Stimulated activated CD4-positive, alpha-beta T cell treated with anti-CD3 and anti-CD28 coated beads, Interleukin-12 subunit alpha, Interleukin-12 subunit beta, amount 100 ng/mL, for 24 hours (primary cell): ENCODE measurements at regions not wholly inside any gene's neighbourhood (a gene's known extent, or its start where the extent isn't known, plus 50 kb on each side); places are given as distances from the start of the nearest gene placed in this dataset.

Experiments
- DNase-seq, 2 experiments: peaks; one replicate each; pipeline ENCODE4 v3.0.0-alpha.2; 2020; ENCODE audit warnings: low read depth in 2 of 2

DNA sequence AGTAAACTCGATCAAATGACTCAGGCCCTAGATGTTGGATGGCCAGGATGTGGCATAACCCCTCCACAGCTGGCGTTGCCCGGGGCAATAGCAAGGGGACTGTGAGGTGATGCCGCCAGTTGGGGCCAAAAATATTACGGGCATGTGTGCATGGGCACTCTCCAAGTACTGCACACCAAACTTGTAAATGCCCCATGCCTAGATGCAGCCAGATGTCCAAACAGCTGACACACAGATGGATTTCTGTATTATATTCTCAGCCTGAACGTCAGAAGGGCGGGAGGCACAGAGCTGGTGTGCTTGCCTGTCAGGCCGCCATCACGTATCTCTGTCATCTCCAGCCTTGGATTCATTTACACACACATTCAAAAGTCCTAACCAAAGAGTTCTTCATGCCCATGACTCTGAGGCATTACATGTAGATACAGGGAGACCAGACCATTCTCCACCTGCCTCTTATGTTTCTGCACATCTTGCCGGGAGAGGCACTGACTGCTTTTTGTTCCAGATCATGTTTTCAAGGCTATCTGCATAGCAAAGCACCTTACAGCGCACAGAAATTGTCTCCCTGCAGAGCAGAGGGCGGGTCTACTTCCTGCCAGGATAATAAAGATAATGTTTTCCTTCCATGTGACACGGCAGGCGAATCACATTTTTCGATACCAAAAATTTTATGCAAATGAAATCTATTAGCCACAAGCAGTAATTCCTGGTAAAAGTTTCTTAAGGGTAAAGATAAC, 200.9 kb upstream of the ADAMTS16 start:
- no peak for DNase-seq

- no peak for DNase-seq
These were observed 199.0 kb upstream of the ADAMTS16 start for GRCh38 chr5:4941161-4941560.

- no peak for DNase-seq
These were observed 197.9 kb upstream of the ADAMTS16 start for GRCh38 chr5:4941957-4942830.

DNA sequence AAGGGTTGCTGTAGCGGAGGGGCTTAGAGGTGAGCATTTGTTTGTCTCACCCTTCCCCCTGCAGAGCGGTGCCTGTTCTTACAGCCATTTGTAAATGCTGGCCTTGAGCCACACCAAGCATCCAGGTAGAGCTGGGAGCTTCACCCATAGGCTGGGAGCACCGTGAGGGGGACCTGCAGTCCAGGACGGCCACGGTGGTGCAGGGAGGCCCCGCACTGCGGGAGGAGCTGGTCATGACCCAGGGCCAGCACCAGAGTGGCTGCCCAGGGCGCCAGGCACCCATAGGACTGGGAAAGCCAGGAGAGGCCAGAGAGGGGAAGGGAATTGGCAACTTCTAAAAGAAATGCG, 197.3 kb upstream of the ADAMTS16 start:
- DNase-seq = no peak

DNA sequence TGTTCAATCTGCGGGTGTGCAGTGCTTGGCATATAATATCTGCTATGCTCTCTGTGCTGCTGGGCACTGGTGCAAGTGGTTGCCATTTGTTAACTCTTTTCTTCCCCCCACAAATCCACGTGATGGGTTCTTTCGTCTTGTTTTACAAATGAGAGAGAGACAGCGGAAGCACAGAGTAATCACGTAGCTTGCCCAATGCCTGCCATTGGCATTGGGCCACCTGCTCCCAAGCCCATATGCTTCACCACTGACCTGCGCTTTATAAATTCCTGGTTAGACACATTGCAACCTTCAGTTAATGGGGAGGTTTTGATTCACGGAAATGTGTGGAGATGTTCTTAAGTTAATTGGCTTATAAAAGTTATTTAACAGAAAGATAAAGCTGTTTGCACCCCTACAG, 194.8 kb upstream of the ADAMTS16 start:
- no peak for DNase-seq

GRCh38 chr5:4947106-4947505, 193.0 kb upstream of the ADAMTS16 start:
- no peak for DNase-seq

DNA sequence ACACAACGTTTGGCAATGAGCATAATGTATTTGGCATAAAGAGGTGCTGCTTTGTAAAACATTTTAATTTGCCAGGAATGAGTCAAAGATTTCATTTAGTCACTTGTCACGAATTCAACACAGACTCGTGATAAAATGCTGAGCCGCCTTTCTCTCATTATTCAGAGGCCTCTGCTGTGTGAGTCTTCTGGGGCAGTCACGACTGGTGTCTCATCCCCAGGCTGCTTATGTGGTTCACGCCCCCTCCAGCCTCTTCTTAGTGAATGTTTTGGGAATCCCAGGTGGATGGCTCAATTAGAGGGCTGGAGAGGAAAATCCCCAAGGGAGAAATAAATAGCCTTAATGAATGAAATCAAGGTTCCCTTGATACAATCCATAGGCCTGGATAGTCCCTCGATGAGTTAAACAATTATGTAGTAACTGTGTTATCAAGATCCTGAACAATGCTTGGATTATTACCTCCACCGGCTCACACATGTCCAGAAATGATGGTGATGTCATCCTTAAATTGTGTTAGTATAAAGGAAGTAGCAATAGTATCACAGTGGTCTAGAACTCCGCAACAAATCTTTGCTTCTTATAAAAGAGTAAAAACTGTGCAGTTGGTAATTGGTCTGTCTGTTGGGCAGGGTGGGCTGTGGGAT, 192.1 kb upstream of the ADAMTS16 start:
- no peak for DNase-seq

DNA sequence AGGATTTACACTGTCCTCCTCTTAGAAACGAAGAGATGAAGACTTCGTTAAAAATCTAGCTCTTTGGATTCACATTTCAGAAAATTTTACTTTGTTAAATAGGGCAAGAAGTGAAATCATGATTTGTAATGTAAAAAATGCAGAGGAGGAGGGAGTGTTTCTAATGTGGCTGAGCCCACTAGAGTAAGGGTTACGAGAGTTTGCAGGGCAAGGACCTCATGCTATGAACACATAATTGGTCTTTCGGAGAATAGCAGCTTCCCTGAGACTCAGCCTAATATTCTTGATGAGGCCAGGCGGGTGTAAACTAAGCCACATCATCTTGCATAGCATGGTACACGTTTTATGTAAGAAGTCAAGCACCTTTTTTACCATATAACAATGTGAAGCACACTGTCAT, 191.0 kb upstream of the ADAMTS16 start:
- no peak for DNase-seq

GRCh38 chr5:4953576-4953975, 186.6 kb upstream of the ADAMTS16 start:
- DNase-seq = no peak

DNA sequence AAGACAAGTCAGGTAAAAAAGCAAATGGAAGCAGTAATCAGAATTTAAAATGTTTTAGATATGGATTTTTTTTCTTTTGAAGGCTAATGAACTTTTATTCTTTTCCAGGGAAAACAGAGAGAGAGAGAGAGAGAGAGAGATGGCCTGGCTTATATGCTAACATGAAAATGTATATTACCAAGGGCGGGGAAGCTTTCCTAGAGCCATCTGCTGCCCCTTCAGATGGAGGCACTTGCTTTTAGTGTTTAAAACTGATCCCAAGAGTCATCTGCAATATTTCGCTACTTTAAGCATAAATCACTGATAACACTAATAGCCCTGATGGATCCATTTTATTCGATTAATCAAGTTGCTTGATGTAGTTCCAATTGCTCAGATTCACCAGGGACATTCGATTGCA, 186.1 kb upstream of the ADAMTS16 start:
- no peak for DNase-seq

GRCh38 chr5:4963265-4963664, 176.9 kb upstream of the ADAMTS16 start:
- no peak for DNase-seq

DNA sequence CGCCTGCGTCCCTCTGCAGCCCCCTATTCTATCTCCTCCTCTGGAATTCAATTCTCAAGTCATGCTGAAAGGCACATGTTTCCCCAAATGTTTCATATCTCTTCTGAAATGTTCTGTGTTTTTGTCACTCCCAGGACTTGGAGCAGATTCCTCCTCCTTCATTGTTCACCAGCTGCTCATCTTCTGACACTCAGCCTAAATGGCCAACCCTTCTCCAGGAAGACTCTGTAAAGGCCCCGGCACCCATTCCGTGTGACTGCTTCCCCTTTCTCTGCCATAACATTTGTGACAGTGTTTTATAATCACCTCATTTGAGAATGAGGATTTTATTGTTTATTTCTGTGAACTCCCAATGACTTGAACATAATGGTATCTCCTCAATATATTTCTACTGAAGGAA, 170.8 kb upstream of the ADAMTS16 start:
- DNase-seq = no peak

- DNase-seq = no peak
These were observed 170.0 kb upstream of the ADAMTS16 start for GRCh38 chr5:4970171-4970570.

- DNase-seq = no peak
These were observed 163.2 kb upstream of the ADAMTS16 start for GRCh38 chr5:4976902-4977301.

- no peak for DNase-seq
These were observed 162.6 kb upstream of the ADAMTS16 start for GRCh38 chr5:4977416-4978110.

GRCh38 chr5:4980201-4980600, 159.9 kb upstream of the ADAMTS16 start:
- no peak for DNase-seq

DNA sequence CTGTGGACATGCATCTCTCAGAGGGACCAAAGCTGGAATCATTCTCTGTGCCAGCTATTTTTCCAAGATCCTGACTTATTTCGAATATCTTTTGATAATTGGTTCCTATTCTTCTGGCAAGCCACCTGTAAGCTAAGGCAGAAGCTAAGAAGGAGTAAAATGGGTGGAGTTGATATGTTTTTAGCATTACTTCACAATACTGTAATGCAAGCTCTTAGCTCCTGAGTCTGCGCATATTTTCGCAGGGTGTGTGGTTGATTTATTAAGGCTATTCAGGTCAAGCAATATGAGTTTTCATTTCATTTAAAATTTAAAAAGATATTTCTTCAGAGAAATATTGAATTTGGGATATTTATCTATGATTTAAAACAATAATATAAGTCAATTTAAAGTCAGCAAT, 158.5 kb upstream of the ADAMTS16 start:
- DNase-seq = no peak

DNA sequence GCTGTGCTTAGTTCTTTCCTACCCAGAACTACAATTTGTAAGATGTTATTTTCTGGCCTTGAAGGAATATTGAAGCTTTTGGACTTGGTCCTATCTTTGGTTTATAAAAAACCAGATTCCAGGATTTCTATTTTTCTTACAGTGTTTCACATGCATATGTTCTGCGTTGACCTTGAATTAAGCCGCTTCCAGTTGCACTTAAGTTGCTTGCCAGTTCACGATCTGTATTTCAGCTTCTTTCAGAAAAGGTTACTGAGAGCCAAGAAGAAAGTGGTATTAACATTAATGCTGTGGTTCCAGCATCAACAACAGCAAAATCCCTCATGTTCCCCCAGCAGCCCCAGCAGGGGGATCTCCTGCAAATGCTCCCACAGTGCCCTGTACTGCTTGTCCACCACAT, 156.4 kb upstream of the ADAMTS16 start:
- DNase-seq = no peak

DNA sequence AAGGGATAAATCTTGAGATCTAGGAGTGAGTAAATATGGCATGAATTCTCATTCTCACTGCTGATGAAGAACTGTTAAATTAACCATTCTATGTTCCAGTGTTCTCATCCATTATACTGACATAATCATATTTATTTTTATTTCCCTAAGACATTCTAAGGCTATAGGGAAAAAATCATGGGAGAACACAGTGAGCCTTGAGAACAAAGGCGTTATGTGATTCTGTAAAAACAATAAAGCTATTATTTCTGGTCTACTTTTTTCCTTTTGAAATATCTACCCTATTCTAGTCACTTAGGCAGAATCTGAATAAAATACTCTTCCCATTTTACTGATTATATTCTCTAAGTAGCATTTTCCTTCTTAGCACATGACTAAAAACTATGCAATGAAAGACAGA, 155.7 kb upstream of the ADAMTS16 start:
- no peak for DNase-seq

DNA sequence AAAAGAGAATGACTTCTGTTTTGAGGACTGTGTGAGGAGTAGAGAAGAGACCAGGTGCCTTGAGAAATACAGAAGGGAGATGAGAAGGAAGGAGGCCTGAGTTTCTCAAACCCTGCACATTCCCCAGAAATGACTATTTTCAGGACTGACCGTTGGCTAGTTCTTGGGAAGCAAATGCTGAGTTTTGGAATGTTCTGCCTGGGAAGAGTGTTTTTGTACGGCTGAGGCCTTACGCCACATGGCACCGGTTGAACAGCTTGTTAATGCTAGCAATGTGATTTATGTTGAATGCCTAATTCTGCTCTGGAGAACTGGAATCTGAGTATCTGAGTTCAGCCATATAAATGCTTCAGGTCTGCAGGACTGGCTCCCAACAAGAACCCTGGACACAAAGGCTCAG, 152.7 kb upstream of the ADAMTS16 start:
- no peak for DNase-seq

GRCh38 chr5:4989118-4989517, 151.0 kb upstream of the ADAMTS16 start:
- no peak for DNase-seq

DNA sequence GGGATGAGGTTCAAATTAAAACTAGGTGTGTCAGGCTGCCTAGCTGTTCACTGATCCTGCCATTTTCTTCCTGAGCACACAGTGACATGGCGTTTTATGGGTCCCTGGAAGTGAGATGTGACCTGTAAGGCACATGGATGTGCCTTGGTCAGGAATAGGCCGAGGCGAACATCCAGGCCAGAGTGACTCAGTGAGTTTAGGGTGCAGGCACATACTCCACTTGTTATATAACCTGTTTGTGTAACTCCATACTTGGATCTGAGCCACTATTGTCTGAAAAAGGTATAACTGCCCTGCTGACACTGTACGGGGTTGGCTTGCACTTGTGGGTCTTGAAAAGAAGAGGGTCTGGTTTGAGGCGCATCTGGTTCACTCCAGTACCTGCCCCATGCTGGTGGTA, 150.1 kb upstream of the ADAMTS16 start:
- DNase-seq = no peak
